ENCODE measurements at regions not wholly inside any gene's neighbourhood (a gene's known extent, or its start where the extent isn't known, plus 50 kb on each side); places are given as distances from the start of the nearest gene placed in this dataset.

DNA sequence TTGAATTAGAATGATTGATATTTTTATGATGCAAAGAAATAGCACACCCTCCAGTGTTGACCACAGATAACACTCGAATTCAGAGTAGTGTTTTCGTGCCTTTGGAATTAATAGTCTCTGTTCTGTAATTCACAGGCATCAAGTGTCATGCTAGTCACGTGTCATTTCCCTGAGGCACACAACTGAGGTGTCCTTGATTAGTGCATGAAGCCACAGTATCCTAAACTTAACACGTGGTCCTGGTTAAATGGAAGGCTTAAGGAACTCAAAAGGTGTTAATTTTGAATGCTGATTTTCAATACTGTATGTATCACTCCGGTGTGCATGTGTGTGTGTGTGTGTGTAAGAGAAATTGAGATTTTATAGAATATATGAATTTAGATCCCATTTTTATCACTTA lies 625.6 kb downstream of the TMEM114 start (continued):
- TF ChIP-seq CHD7 (IDR thresholded peaks at IDR 0.05; ENCODE audit: insufficient replicate concordance, low read length) (no peak), SIN3A (conservative IDR thresholded peaks at IDR 0.05 in 1 of 2, IDR thresholded peaks at IDR 0.05 in 1 of 2; ENCODE audit: low read depth in 1 of 2, low read length in 2 of 2) (no peak)
